SU-DHL-6 (cell line): ENCODE measurements at regions not wholly inside any gene's neighbourhood (a gene's known extent, or its start where the extent isn't known, plus 50 kb on each side); places are given as distances from the start of the nearest gene placed in this dataset.

Experiments used
- CTCF ChIP-seq: fragments of 200-600 bp; sonication (generic); IDR thresholded peaks from one replicate; pipeline ENCODE4 v1.5.1; 2017; ENCODE audit warnings: antibody characterized with exemption, mild to moderate bottlenecking, low read length, moderate library complexity; ENCODE audit not compliant: insufficient read depth, poor library complexity, severe bottlenecking
- EZH2phosphoT487 ChIP-seq: fragments of 200-600 bp; sonication (generic), shearing (Covaris generic); conservative IDR thresholded peaks from 2 replicates; pipeline ENCODE4 v1.6.1; 2018; ENCODE audit warnings: mild to moderate bottlenecking, antibody characterized with exemption, low read length, moderate library complexity, mixed read lengths

GRCh38 chr1:220991506-220991905 lies 112.3 kb downstream of the HLX start:
- TF ChIP-seq CTCF (no peak), EZH2phosphoT487 (no peak)
